GM23248 (cell line): ENCODE measurements at regions not wholly inside any gene's neighbourhood (a gene's known extent, or its start where the extent isn't known, plus 50 kb on each side); places are given as distances from the start of the nearest gene placed in this dataset.

ENCODE experiments used
- EZH2 ChIP-seq: fragments of 200-600 bp; sonication (generic); IDR thresholded peaks from 2 replicates; pipeline ENCODE4 v1.6.1; 2018; ENCODE audit warnings: antibody characterized with exemption, mild to moderate bottlenecking; ENCODE audit not compliant: insufficient read depth, poor library complexity, severe bottlenecking
- EZH2phosphoT487 ChIP-seq: fragments of 200-600 bp; sonication (generic); IDR thresholded peaks from 2 replicates; pipeline ENCODE4 v1.6.1; 2018; ENCODE audit warnings: antibody characterized with exemption, moderate library complexity, mild to moderate bottlenecking, low read depth; ENCODE audit not compliant: insufficient read depth

DNA sequence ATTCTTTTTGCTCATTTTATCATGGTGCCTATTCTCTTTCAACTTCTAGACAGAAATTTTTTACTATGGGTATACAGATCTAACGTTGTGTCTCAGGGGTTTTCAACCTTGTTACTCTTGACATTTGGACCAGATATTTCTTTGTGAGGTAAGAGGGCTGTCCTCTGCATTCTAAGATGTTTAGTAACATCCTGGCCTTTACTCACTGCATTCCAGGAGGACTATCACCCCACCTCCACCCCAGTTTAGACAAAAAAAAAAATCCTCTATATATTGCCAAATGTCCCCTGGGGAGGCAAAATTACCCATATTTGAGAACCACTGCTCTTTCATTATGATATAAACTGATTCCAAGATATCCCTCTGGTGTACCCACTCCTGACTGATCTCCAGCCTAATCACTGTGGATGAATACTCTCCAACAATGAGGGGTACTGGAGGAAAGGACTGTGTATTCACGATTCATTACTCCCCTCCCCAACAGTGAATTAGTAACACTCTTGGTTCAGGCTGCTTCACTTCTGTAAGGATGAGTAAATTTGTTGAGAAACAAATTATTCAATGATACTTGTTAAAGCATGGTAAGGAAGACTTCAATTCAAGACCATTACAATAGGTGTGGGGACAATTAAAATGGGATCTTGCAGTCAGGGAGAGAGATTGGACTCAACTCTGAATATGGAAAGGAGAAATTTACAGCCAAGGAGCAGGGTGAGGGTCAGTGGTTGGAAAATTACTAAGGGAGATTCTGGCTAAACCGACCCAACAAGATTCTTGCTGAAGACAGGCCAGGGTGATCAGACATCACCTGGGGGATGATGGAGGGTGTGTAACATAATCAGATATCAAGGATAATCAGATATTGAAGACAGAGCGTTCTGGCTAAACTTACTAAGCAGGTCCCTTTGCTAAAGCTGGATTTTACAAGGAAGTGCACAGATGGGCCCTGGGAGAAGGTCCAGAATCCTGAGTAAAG is 123.8 kb upstream of the DAZL start:
- TF ChIP-seq EZH2, result no peak
- no peak for TF ChIP-seq EZH2phosphoT487
